Amniotic epithelial cell (primary cell): ENCODE measurements at regions not wholly inside any gene's neighbourhood (a gene's known extent, or its start where the extent isn't known, plus 50 kb on each side); places are given as distances from the start of the nearest gene placed in this dataset.
"Not testable (repeated sequence)": the region's sequence is repeated elsewhere in the genome, so short reads cannot be mapped to it uniquely, and the experiment has no call there.

Experiments used
- DNase-seq: peaks from one replicate; pipeline ENCODE4 v3.0.0-alpha.2; 2010; ENCODE audit warnings: low read depth

DNA sequence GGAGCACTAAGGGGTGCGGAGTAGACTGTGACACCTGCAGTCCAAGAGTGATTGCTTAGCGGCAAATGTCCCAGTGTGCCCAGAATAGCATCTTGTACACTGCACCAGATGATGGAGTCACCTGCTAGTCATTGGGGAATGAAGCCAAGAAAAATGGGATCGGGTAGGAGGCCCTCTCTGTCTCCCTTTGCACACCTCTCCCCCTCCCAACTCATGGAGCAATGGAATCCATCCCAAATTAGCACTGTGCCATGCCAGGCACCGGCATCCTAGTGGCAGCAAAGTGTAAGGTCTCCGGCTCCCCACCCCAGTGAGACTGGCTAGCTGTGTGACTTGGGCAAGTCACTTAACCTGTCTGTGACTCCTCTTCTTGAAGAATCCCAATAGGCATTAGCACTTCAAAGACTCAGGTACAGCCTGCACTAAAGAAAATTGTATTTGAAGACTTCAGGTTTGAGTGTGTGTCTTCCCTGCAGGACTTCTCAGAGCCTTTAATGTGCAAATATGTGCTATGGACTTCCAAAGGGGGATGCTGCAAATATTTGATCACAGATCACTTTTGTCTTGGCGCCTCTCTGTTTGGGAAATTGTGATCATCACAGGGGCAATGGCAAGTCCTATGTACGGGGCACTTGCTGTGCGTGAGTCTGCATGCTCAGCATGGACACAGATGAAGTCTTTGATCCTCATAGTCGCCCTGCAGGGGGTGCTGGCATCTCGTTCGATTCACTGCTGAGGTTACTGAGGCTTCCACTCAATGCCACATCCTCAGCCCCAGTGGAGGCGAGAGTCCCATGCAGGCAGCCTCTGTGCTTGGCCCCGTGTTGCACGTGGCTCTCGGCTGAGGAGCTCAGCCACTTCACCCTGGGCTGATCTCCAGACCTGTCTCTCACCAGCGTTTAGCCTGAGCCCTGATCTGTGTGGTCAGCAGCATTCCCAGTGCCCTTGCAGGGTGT is 272.9 kb upstream of the C1orf174 start:
- no peak for DNase-seq

DNA sequence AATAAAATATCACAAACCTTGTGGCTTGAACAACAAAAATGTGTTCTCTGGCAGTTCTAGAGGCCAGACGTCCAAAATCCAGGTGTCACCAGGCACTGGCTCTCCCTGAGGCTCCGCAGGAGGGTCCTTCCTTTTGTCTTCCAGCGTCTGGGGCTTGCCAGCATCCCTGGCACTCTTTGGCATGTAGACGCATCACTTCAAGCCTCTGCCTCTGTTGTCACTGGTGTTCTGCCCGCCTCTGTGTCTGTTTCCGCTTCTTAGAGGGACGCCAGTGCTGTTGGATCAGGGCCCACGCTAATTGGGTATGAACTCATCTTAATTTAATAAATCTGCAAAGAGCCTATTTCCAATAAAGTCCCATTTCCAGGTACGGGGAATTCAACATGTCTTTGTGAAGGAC is 273.7 kb upstream of the C1orf174 start:
- DNase-seq: no peak

DNA sequence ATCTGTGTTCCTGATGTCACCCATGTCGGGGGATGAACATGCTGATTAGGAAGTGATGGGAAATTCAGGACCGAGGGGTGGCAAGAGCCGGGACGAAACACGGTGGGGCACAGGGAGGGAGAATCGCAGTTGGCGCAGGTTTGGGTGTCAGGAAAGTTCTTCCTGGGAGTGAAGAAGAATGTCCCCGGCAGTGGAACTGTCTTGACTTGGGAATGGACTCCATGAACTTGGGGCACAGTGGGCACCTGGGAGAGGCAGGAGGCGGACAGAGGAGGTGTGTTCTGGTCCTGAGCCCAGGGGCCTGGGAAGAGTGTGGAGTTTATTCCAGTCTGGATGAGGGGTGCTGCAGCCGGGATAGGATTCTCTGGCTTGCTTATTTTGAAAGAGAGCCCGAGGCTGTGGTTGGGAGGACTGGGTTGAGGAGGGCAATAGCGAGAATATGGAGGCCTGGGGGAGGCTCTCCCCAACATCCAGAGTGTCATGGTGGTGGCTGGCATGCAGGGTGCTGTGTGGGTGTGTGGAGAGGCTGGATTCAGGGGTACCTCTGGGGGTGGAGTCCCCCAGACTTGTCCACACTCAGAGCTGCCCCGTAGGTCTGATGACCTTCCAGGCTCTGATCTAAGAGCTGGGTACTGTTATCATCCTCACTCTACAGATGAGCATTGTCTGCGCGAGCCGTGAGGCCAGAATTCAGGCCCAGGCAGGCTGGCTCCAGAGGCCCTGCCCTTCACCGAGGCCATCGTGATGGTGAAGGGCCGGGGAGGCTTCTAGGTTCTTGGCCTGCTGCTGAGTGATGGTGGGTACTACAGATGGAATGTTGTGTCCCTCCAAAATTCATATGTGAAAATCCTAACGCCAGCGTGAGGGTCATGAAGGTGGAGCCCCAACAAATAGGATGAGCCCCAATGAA is 274.5 kb upstream of the C1orf174 start:
- DNase-seq: no peak

DNA sequence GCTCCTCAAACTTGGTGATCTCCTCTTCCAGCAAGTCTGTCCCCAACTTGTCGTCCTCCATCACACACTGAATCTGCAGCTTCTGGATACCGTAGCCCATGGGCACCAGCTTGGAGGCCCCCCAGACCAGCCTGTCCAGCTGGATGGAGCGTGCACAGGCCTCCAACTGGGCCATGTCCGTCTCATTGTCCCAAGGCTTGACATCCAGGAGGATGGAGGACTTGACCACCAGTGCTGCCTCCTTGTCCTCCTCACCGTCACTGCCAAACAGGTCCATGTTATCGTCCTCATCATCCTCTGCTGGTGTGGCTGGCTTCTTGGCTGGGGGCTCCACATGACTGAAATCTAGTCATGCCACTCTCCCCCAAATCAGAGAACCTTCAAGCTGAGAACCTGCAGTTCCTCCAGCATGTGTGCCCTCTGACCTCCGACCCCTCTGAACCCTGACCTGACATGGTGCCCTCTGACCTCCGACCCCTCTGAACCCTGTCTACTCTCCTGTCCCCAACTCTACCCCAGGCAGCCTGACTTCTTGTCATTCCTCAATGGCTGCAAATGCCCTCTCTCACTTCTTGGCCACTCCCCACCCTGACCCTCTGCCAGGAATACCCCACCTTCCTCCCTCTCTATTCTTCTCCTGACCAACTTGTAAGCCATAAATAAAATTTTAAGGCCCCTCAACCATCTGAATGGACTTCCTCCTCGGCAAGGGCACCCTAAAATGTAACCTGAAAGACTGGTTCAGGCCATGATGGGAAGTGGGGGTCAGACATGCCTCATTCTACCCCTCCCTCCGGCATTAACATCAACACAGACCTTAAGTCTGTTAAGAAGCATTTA is 275.7 kb upstream of the C1orf174 start:
- DNase-seq: no peak

DNA sequence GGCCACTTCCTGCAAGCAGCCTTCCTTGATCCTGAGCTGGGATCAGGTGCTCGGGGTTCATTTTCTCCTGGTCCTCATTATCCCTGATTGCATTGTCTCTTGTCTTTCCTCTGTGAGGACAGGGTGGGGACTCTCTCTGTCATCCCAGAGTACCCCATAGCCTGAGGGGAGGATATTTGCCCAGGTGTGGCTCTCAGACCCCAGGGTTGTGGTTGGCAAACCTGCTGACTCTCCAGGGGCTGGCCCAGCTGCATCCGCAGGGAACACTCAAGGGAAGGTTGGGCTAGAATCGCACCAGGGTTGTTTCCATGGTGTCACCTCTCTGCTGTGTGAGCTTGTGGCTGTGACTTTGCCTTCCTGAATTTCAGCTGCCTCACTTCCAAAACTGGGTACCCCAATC is 276.8 kb upstream of the C1orf174 start:
- DNase-seq: no peak

DNA sequence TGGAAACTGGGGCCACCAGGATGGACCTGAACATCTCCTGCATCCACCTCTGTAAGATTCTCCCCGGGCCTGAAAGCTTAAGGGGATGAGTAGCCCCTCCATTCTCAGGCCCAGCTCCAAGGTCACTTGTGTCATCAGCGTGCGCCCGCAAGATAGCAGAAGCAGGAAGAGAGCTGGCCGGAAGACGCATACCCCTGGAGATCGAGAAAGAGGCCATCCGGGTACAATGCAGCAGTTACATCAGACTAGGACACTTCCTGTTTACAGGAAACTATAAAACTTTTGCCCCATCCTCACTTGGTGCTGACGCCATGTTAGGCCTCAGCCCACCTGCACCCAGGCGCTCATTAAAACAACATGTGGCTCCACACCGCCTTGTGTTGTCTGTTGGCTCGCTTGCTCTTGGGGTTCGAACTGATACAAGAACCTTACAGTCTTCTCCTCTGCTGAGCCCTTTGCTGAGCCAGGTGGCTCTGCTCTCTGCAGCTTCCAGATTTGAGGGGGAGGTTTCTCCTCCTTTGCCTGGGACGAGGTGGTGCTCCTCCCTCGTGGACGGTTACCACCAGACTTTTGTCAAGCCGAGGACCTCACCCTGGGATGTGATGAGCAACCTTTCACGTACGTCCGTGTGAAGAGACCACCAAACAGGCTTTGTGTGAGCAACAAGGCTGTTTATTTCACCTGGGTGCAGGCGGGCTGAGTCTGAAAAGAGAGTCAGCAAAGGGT is 277.5 kb upstream of the C1orf174 start:
- no peak for DNase-seq

DNA sequence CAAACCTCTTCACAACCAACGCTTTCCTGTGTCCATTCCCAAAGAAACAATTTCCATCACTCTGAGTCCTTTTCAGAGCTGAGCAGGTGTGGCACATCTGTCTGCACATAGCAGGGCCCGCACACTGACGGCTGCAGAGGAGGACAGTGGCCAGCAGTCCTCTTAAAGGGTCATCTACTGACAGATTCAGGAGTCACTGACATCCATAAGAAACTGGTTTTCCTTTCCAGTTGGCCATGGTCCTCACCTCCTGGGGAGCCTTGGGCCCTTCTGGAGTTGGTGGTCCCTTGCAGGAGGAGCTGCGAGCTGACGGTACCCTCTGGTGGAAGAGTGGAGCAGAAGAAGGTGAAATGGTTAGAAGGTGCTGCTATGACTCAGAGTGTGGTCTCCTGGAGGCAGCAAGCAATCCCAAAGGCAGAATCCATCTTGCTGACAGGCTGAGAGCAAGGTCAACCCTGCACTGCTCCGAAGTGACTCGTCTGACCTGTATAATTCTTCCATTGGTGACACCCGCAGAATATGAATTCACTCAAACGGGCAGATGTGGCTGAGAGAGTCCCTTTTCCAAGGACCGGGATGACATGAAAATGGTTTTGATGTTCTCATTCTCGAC is 278.5 kb upstream of the C1orf174 start:
- no peak for DNase-seq

DNA sequence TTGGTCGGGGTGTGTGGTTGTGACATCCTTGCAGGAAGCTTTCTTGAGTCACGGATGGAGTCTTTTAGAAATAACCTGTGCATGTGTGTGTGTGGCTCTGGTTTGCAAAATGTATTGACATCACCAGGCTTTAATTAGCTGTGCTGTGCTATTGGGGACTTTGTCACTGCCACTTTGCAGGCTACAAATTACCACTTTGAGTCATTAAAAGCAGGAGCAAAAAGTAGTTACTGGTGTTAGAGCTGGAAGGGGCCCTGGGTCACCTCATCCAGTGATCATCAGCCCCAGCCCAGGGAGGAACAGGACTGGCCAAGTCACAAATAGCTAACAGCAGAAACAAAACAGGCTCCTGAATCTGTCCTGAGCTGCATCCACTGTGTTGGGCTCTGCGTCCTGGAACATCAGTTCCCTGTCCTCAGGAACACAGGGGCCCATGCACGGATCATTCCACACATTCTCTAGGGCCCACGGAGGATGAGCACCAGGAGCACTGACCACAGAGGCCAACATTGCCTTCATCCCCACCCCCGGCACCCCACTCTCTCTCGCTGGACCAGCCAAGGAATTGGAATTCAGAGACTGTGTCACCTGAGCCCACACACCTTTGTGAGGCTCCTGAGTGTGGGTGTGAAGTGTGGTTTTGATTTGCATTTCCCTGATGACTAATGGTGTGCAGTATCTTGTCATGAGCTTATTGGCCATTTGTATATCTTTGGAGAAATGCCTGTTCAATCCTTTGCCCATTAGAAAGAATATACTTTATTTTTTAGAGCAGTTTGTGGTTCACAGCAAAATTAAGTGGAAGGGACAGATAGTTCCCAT is 280.1 kb upstream of the C1orf174 start:
- DNase-seq: no peak

DNA sequence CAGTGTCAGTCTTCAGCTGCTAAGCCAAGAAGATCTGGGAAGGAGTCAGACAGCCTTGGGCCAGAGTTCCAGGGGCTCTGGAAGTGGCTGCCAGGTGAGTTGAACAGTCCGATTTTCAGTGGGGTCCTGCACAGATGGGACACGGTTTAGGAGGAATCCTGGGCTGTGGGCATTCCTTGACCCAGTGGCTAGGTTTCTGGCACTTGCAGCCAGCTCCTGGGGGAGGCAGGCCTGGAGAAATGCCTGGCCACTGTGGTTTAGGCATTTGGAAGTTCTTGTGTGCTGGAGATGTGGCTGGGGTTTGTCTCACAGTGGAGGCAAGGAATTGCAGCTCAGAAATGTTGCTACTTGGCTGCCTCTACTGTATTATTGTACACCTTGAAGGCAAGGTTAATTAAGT is 286.4 kb upstream of the C1orf174 start:
- DNase-seq: not testable (repeated sequence)

DNA sequence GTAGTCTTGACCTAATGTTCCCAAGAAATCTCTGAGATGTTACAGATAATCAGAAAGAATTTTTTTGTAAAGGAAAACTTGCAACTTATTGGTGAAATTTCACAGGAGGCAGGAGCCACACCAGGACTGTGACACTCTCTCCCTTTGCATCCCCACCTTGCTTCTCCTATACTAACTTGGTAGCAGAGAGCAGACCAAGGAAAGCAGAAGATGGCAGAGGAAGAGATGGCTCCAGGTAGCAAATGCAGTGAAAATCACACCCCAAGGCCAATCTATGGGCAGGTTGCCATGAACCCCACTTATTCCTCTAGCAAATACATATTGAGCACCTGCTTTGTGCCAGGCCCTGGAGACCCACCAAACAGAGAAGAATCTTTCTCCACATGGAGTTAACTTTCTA is 303.4 kb upstream of the C1orf174 start:
- DNase-seq: no peak

DNA sequence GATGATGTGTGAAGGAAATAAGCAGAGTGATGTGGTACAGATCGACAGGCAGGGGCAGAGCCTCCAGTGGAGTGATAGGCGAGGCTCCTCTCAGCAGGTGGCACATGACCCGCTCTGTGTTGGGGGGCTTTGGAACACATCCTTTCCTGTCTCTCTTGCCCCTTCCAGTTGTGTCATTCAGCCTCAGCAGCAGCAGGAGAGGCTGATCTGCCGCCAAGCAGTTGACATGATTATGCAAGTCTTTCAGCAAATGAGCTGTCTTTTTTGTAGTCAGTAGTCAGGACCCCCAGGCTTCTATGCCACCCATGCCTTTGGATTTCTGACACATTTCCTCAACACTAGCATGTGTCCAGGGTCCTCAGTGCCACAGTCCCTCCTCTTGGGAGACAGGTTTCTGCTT is 307.1 kb upstream of the C1orf174 start:
- DNase-seq: no peak

DNA sequence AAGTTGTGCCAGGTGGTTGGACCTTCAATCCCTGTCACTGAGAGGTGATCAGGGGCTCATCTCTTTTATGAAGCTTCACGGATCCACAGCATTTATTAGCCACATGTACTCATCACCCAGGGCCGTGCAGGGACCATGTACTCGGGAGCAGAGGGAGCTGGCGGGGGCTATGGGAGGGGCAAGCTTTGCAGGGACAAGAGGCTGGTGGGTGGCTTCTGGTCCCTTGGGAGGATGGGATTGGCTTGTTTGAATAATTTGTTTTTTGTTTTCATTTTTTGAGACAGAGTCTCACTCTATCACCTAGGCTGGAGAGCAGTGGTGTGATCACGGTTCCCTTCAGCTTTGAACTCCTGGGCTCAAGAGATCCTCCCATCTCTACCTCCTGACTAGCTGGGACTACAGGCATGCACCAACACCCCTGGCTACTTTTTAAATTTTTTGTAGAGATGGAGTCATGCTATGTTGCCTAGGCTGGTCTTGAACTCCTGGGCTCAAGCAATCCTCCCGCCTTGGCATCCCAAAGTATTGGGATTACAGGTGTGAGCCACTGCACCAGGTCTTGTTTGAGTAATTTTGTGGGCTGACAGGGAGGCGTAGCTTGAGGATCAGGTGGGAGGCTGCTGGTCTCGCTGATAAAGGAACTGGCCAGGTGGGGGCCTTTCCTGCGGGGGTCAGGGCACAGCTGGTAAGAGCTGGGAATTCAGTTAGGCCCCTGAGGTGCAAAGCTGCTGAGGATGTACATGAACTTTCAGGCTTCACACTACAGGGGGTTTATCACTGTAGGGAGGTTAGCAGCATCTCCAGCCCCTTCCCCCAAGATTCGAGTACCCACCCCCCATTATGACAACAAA is 308.0 kb upstream of the C1orf174 start:
- no peak for DNase-seq

DNA sequence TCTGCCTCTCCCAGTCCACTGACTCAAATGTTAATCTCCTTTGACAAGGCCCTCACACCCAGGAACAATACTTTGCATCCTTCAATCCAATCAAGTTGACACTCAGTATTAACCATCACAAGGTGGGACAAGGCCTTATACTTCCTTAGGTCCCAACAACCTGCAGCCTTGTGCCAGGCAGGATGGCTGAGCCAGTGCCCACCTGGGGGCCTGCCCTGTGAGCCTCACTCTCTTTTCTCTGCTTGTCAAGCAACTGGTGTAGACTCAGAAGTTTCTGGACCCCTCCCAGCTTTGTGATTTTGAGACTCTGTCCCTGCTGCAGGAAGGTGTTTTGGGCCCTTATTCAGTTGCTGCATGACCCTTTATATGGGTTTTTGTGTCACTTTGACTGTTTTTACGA is 310.0 kb upstream of the C1orf174 start:
- no peak for DNase-seq

DNA sequence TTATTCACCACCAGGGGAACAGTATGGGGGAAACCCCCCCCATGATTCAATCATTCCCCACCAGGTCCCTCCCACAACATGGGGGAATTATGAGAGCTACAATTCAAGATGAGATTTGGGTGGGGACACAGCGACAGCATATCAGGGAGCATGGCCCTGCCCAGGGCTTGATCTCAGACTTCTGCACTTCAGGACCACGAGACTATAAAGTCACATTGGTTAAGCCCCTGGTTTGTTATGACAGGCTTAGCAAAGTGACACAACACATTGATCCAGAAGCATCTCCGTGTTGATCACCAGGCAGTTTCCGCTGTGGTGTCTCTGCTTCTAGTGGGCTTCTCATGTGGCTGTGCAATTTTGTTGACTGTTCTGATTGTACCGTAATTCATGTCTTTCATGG is 312.7 kb upstream of the C1orf174 start:
- DNase-seq: no peak

DNA sequence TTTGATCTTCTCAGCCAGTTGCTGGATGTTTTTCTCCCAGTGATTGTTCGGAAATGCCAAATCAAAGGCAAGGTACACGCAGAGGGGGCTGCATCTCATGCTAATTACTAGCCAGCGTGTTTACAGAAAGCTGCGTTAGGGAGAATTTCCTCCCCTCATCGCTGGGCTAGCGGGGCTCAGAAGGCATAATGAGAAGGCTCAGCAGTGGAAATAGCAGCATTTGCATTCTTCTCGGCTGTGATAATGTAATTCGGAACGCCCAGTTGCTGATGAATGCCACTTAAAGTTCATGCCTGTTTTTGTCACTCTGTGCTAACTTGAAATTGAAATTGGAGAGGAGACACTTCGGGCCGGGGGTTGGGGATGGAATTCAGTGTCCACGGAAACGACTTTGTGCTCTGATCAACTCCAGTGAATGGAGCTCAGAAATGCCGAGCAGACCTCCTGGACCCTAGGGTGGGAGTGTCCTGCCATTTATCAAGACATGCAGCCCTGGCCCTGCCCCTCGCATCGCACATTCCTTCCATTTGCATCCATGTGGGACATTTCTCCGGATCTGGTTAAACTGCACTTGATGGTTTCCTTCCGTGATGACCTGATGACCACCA is 313.4 kb upstream of the C1orf174 start:
- no peak for DNase-seq

DNA sequence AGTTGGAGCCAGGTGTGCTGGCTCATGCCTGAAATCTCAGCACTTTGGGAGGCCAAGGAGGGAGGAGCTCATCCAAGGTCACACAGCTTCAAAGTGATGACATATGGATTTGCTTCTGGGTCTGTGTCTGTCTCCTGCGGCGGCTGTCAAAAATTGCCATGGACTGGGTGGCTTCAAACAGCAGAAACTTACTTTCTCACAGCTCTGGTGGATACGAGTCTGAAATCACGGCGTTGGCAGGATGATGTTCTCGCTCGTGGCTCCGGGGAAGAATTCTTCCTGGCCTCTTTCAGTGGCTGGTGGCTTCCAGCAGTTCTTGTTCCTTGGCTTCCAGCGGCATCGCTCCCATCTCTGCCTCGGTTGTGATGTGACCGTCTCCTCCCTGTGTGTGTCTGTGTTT is 314.8 kb upstream of the C1orf174 start:
- DNase-seq: no peak

DNA sequence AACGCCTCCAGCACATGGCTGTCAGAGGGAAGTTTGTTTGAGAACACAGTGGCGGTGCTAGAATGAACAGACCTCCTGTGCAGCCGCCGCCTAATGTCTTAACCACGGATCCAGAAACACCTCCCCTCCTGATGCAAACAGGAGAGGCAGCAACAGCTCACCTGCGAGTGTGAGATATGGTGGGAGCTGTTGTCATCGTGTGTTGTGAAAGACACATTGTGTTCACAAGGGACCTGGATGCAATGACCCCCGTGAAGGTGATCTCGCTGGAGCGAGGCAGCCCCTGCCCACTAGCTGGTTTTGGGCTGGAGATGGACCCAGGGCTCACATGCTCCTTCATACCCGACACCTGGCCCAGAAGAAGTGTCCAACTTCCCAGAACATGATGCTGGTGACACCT is 315.3 kb upstream of the C1orf174 start:
- DNase-seq: no peak

DNA sequence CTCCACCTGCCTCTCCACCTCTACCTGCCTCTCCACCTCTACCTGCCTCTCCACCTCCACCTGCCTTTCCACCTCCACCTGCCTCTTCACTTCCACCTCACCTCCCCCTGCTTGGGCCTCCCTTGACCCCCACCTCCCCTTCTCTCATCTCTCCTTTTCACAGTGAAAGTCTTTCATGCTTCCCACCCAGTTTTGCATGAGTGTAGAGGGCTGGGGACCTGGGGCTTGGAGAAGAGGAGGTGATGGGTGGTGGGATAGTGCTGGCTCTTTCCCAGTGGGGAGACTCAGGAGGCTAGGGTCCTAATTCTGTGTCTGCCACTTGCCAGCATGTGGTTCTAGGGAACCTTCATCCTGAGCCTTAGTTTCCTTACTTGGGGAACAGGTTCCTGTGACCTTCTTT is 316.2 kb upstream of the C1orf174 start:
- DNase-seq: no peak

DNA sequence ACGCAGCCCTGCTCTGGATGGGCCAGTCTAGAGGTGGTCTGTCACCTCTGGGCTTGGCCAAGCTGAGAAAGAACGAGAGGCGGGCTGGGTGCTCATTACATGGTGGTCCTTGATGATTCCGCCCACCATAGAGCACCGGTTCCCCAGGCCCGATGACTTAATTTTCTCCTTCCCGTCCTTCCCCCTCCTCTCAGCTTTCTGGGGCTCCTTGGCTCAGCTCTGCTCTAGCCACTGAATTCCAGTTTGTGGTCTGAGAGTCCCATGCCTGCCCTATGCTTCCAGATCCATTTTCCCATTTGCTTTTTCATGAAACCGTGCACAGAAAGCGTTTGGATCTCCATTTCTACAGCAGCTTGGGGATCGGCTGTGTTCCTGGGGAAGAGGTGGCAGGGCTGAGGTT is 318.5 kb upstream of the C1orf174 start:
- DNase-seq: no peak
